HEK293 (cell line): ENCODE measurements at regions not wholly inside any gene's neighbourhood (a gene's known extent, or its start where the extent isn't known, plus 50 kb on each side); places are given as distances from the start of the nearest gene placed in this dataset.

Experiments
- CTCF ChIA-PET: fragments of 350-600 bp; formaldehyde crosslinking; extraction: SDS; loops from one replicate; lab custom pipeline; 2021; ENCODE audit warnings: antibody characterized with exemption; lab: Yijun Ruan, JAX
- POLR2A ChIA-PET: fragments of 300-600 bp; formaldehyde crosslinking; extraction: SDS; loops from one replicate; lab custom pipeline; 2020; ENCODE audit warnings: antibody characterized with exemption, inconsistent platforms; lab: Yijun Ruan, JAX
- H3K27ac ChIP-seq: fragments of 200-500 bp; sonication (Bioruptor generic); 2 replicates; pipeline ENCODE4 v1.5.1; 2014; ENCODE audit warnings: low read depth, low read length, control low read depth, inconsistent platforms; ENCODE audit errors: extremely low read depth
- H3K36me3 ChIP-seq, 2 experiments: fragments of 200-500 bp in 1 of 2; sonication (Bioruptor generic) in 1 of 2; 1 replicate in 1 of 2; 2 replicates in 1 of 2; pipeline ENCODE4 v1.5.1; 2014 to 2017; ENCODE audit warnings: inconsistent platforms in 2 of 2, low read length in 2 of 2; ENCODE audit not compliant: control insufficient read depth in 2 of 2, insufficient read depth in 1 of 2
- H3K4me1 ChIP-seq: fragments of 200-500 bp; sonication (Bioruptor generic); 2 replicates; pipeline ENCODE4 v1.5.1; 2014; ENCODE audit warnings: mild to moderate bottlenecking, low read length, inconsistent platforms; ENCODE audit not compliant: control insufficient read depth, insufficient read depth
- H3K4me3 ChIP-seq: 2 replicates; pipeline ENCODE4 v1.5.1; 2011; ENCODE audit warnings: low read depth, mild to moderate bottlenecking, control low read depth, low read length, moderate library complexity
- H3K9me3 ChIP-seq: fragments of 200-500 bp; sonication (Bioruptor generic); 2 replicates; pipeline ENCODE4 v1.5.1; 2014; ENCODE audit warnings: low read depth, low read length, inconsistent platforms; ENCODE audit not compliant: control insufficient read depth, insufficient read depth
- GLI2 ChIP-seq: fragments of 450-650 bp; formaldehyde crosslinking; IDR thresholded peaks from 2 replicates; pipeline ENCODE4; 2017; ENCODE audit warnings: missing biosample characterization, missing genetic modification characterization, low read depth, borderline replicate concordance
- KLF9 ChIP-seq: fragments of 450-650 bp; formaldehyde crosslinking; IDR thresholded peaks from 2 replicates; pipeline ENCODE4 v1.5.1; 2016; ENCODE audit warnings: missing biosample characterization, missing genetic modification characterization, low read depth
- OSR2 ChIP-seq: fragments of 450-650 bp; formaldehyde crosslinking; IDR thresholded peaks from 2 replicates; pipeline ENCODE4 v1.5.1; 2016; ENCODE audit warnings: missing biosample characterization, missing genetic modification characterization
- RBAK ChIP-seq: fragments of 450-650 bp; formaldehyde crosslinking; IDR thresholded peaks from 2 replicates; pipeline ENCODE4 v1.5.1; 2016; ENCODE audit warnings: missing biosample characterization, missing genetic modification characterization
- SCRT1 ChIP-seq: fragments of 450-650 bp; formaldehyde crosslinking; IDR thresholded peaks from 2 replicates; pipeline ENCODE4 v1.5.1; 2016; ENCODE audit warnings: missing biosample characterization, missing genetic modification characterization, borderline replicate concordance
- WT1 ChIP-seq: fragments of 450-650 bp; formaldehyde crosslinking; IDR thresholded peaks from 2 replicates; pipeline ENCODE4 v1.5.1; 2016; ENCODE audit warnings: missing biosample characterization, missing genetic modification characterization
- ZFP3 ChIP-seq: fragments of 450-650 bp; formaldehyde crosslinking; IDR thresholded peaks from 2 replicates; pipeline ENCODE4 v1.5.1; 2016; ENCODE audit warnings: low read depth, missing biosample characterization, missing genetic modification characterization
- ZFP41 ChIP-seq: fragments of 450-650 bp; formaldehyde crosslinking; IDR thresholded peaks from 2 replicates; pipeline ENCODE4 v1.5.1; 2016; ENCODE audit warnings: missing biosample characterization, missing genetic modification characterization, borderline replicate concordance
- ZNF132 ChIP-seq: fragments of 450-650 bp; formaldehyde crosslinking; IDR thresholded peaks from 2 replicates; pipeline ENCODE4 v1.5.1; 2017; ENCODE audit warnings: missing biosample characterization, missing genetic modification characterization, borderline replicate concordance
- ZNF184 ChIP-seq: fragments of 450-650 bp; IDR thresholded peaks from 2 replicates; pipeline ENCODE4 v1.5.1; 2018; ENCODE audit warnings: missing biosample characterization, mild to moderate bottlenecking, missing genetic modification characterization
- ZNF214 ChIP-seq: fragments of 450-650 bp; formaldehyde crosslinking; IDR thresholded peaks from 2 replicates; pipeline ENCODE4 v1.5.1; 2017; ENCODE audit warnings: missing biosample characterization, mild to moderate bottlenecking, missing genetic modification characterization, borderline replicate concordance
- ZNF221 ChIP-seq: fragments of 450-650 bp; formaldehyde crosslinking; IDR thresholded peaks from 2 replicates; pipeline ENCODE4 v1.5.1; 2017; ENCODE audit warnings: missing biosample characterization, missing genetic modification characterization, borderline replicate concordance
- ZNF266 ChIP-seq: fragments of 450-650 bp; formaldehyde crosslinking; IDR thresholded peaks from 2 replicates; pipeline ENCODE4 v1.5.1; 2016; ENCODE audit warnings: missing biosample characterization, missing genetic modification characterization, low read depth
- ZNF280D ChIP-seq: fragments of 450-650 bp; formaldehyde crosslinking; IDR thresholded peaks from 2 replicates; pipeline ENCODE4 v1.5.1; 2016; ENCODE audit warnings: missing biosample characterization, missing genetic modification characterization
- ZNF394 ChIP-seq: fragments of 450-650 bp; formaldehyde crosslinking; IDR thresholded peaks from 2 replicates; pipeline ENCODE4 v1.5.1; 2016; ENCODE audit warnings: missing biosample characterization, missing genetic modification characterization, mild to moderate bottlenecking, moderate library complexity, borderline replicate concordance
- ZNF416 ChIP-seq: fragments of 450-650 bp; formaldehyde crosslinking; IDR thresholded peaks from 2 replicates; pipeline ENCODE4 v1.5.1; 2016; ENCODE audit warnings: missing biosample characterization, missing genetic modification characterization
- ZNF529 ChIP-seq: fragments of 450-650 bp; formaldehyde crosslinking; IDR thresholded peaks from 2 replicates; pipeline ENCODE4 v1.5.1; 2017; ENCODE audit warnings: missing genetic modification characterization, missing biosample characterization; ENCODE audit not compliant: insufficient replicate concordance
- ZNF544 ChIP-seq: fragments of 450-650 bp; formaldehyde crosslinking; IDR thresholded peaks from 2 replicates; pipeline ENCODE4 v1.5.0; 2017; ENCODE audit warnings: missing biosample characterization, missing genetic modification characterization
- ZNF585B ChIP-seq: fragments of 450-650 bp; formaldehyde crosslinking; IDR thresholded peaks from 2 replicates; pipeline ENCODE4 v1.5.1; 2016; ENCODE audit warnings: missing biosample characterization, missing genetic modification characterization
- ZNF596 ChIP-seq: fragments of 450-650 bp; IDR thresholded peaks from 2 replicates; pipeline ENCODE4 v1.5.0; 2018; ENCODE audit warnings: missing biosample characterization, mild to moderate bottlenecking, missing genetic modification characterization, moderate library complexity
- ZNF660 ChIP-seq: fragments of 450-650 bp; IDR thresholded peaks from 2 replicates; pipeline ENCODE4 v1.5.1; 2018; ENCODE audit warnings: missing biosample characterization, mild to moderate bottlenecking, missing genetic modification characterization
- ZSCAN23 ChIP-seq: fragments of 450-650 bp; formaldehyde crosslinking; IDR thresholded peaks from 2 replicates; pipeline ENCODE4 v1.5.1; 2016; ENCODE audit warnings: missing biosample characterization, missing genetic modification characterization
- TF ChIP-seq, protein P1 (sequence below): fragments of 450-650 bp; formaldehyde crosslinking; IDR thresholded peaks from 2 replicates; pipeline ENCODE4 v1.5.1; 2016; ENCODE audit warnings: missing biosample characterization, missing genetic modification characterization
- TF ChIP-seq, protein P2 (sequence below): fragments of 450-650 bp; formaldehyde crosslinking; IDR thresholded peaks from 2 replicates; pipeline ENCODE4 v1.5.1; 2016; ENCODE audit warnings: missing biosample characterization, missing genetic modification characterization, borderline replicate concordance
- TF ChIP-seq, protein P3 (sequence below): fragments of 450-650 bp; formaldehyde crosslinking; IDR thresholded peaks from 2 replicates; pipeline ENCODE4 v1.5.1; 2016; ENCODE audit warnings: missing biosample characterization, missing genetic modification characterization, borderline replicate concordance

GRCh38 chr12:115511986-115512711 is 765.3 kb downstream of the MED13L start (continued):
- TF ChIP-seq, protein P1, sequence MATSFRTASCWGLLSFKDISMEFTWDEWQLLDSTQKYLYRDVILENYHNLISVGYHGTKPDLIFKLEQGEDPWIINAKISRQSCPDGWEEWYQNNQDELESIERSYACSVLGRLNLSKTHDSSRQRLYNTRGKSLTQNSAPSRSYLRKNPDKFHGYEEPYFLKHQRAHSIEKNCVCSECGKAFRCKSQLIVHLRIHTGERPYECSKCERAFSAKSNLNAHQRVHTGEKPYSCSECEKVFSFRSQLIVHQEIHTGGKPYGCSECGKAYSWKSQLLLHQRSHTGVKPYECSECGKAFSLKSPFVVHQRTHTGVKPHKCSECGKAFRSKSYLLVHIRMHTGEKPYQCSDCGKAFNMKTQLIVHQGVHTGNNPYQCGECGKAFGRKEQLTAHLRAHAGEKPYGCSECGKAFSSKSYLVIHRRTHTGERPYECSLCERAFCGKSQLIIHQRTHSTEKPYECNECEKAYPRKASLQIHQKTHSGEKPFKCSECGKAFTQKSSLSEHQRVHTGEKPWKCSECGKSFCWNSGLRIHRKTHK (tag by site-specific recombination) = no peak
- no peak for TF ChIP-seq GLI2 (tag by site-specific recombination)
- no peak for TF ChIP-seq ZNF394 (tag by site-specific recombination)
- TF ChIP-seq, protein P2, sequence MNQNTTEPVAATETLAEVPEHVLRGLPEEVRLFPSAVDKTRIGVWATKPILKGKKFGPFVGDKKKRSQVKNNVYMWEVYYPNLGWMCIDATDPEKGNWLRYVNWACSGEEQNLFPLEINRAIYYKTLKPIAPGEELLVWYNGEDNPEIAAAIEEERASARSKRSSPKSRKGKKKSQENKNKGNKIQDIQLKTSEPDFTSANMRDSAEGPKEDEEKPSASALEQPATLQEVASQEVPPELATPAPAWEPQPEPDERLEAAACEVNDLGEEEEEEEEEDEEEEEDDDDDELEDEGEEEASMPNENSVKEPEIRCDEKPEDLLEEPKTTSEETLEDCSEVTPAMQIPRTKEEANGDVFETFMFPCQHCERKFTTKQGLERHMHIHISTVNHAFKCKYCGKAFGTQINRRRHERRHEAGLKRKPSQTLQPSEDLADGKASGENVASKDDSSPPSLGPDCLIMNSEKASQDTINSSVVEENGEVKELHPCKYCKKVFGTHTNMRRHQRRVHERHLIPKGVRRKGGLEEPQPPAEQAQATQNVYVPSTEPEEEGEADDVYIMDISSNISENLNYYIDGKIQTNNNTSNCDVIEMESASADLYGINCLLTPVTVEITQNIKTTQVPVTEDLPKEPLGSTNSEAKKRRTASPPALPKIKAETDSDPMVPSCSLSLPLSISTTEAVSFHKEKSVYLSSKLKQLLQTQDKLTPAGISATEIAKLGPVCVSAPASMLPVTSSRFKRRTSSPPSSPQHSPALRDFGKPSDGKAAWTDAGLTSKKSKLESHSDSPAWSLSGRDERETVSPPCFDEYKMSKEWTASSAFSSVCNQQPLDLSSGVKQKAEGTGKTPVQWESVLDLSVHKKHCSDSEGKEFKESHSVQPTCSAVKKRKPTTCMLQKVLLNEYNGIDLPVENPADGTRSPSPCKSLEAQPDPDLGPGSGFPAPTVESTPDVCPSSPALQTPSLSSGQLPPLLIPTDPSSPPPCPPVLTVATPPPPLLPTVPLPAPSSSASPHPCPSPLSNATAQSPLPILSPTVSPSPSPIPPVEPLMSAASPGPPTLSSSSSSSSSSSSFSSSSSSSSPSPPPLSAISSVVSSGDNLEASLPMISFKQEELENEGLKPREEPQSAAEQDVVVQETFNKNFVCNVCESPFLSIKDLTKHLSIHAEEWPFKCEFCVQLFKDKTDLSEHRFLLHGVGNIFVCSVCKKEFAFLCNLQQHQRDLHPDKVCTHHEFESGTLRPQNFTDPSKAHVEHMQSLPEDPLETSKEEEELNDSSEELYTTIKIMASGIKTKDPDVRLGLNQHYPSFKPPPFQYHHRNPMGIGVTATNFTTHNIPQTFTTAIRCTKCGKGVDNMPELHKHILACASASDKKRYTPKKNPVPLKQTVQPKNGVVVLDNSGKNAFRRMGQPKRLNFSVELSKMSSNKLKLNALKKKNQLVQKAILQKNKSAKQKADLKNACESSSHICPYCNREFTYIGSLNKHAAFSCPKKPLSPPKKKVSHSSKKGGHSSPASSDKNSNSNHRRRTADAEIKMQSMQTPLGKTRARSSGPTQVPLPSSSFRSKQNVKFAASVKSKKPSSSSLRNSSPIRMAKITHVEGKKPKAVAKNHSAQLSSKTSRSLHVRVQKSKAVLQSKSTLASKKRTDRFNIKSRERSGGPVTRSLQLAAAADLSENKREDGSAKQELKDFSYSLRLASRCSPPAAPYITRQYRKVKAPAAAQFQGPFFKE (tag by site-specific recombination) = no peak
- no peak for TF ChIP-seq ZNF660
- no peak for TF ChIP-seq ZNF529 (tag by site-specific recombination)
- TF ChIP-seq ZNF221 (tag by site-specific recombination) = no peak

DNA sequence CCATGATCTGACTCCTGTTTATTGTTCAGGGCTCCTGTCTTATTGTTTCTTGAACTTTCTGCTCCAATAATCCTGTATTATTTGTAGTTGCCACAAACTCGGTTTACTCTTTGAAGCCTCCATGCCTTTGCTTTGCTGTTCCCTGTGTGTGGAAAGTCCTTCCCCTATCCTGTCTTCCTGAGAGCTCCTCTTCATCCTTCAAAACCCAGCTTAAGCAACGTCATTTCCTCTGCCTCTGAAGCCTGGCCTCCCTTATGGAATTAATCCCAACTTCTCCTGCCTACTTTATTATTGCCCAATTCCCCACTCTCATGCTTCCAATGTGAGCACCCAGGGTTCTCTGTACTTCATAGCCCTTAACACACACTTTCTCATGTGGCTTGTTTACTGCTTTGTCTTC is 766.2 kb downstream of the MED13L start:
- CTCF ChIA-PET = no interaction called here
- no peaks in the 10 kb centered on the region; the same call in 1 of the 2 replicates for H3K9me3 ChIP-seq
- POLR2A ChIA-PET = no interaction called here

DNA sequence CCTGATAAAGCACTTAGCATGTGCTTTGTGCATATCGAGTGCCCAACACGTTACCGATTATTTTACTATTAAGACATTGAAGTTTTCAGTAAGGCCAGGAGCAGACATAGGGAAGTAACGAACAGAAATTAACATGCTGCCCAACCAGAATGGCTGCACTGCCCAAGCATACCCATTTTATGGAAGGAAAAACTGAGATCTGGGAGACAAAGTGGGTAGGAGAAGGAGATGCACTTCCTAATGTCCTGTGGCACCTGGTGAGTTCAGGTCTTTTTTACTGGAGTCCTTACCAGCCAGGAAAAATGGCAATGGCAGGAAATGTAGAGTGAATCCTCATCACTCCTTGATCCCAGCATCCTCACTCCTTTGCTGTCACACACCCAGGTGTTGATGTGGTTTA is 768.5 kb downstream of the MED13L start:
- no peaks in the 10 kb centered on the region for H3K36me3 ChIP-seq
- H3K9me3 ChIP-seq = no peaks in the 10 kb centered on the region; the same call in 1 of the 2 replicates
- no peak overlapping the region for H3K27ac ChIP-seq
- no peak overlapping the region for H3K4me3 ChIP-seq
- ChIA-PET POLR2A (no interaction called here), CTCF (no interaction called here)
- no peaks in the 10 kb centered on the region for H3K4me1 ChIP-seq
- TF ChIP-seq RBAK (tag by site-specific recombination) (no peak), WT1 (tag by site-specific recombination) (no peak), ZNF266 (tag by site-specific recombination) (no peak), KLF9 (no peak), ZSCAN23 (no peak), ZNF544 (tag by site-specific recombination) (no peak), ZNF214 (tag by site-specific recombination) (no peak), ZNF280D (no peak), ZNF585B (no peak), SCRT1 (tag by site-specific recombination) (no peak), ZNF416 (tag by site-specific recombination) (no peak)
- TF ChIP-seq, protein P3, sequence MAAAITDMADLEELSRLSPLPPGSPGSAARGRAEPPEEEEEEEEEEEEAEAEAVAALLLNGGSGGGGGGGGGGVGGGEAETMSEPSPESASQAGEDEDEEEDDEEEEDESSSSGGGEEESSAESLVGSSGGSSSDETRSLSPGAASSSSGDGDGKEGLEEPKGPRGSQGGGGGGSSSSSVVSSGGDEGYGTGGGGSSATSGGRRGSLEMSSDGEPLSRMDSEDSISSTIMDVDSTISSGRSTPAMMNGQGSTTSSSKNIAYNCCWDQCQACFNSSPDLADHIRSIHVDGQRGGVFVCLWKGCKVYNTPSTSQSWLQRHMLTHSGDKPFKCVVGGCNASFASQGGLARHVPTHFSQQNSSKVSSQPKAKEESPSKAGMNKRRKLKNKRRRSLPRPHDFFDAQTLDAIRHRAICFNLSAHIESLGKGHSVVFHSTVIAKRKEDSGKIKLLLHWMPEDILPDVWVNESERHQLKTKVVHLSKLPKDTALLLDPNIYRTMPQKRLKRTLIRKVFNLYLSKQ (tag by site-specific recombination) = no peak

More for the DNA sequence above, 766.2 kb downstream of the MED13L start:
- Histone ChIP-seq H3K4me1 (no peaks in the 10 kb centered on the region), H3K36me3 (no peaks in the 10 kb centered on the region), H3K27ac (no peak overlapping the region), H3K4me3 (no peak overlapping the region)
- no peak for TF ChIP-seq ZNF596 (tag by site-specific recombination)
- TF ChIP-seq ZNF132 = no peak
- peak; percentile 66 for TF ChIP-seq ZFP3
- TF ChIP-seq ZFP41 = no peak
- no peak for TF ChIP-seq OSR2 (tag by site-specific recombination)
- no peak for TF ChIP-seq ZNF184
